ENCODE measurements at regions not wholly inside any gene's neighbourhood (a gene's known extent, or its start where the extent isn't known, plus 50 kb on each side); places are given as distances from the start of the nearest gene placed in this dataset.

DNA sequence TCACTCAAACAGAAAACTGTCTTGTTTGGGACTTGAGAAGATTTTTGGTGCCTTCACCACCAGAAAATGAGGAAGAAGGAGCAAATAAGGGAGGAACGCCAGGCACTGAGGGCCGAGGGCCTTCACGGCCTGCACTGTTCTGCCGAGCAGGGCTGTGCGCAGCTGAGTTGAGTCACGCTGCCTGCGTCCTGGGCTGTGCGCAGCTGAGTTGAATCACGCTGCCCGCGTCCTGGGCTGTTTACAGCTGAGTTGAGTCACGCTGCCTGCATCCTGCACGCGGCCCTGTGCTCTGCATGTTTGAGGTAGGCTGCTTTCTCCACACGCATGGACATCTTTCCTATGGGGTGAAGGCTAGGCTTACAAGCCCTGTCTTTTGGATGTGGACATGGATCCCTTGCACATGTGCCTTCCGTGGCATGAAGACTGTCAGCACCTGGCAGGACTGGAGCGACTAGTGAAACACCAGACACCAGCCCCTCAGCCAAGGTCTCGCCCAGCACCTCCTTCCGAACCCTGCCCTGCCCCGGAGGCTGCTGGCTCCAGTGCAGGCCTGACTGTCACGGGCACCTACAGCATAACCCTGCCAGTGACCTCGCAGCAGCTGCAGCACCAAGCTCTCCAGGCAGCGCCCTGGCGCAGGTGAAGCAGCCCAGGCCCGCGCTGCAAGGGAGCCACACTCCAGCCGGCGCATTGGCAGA, 96.7 kb downstream of the HTR5A start:
- peak; percentile 97 for ATAC-seq
- ChIA-PET CTCF (interaction anchor here (0.9 kb wide), 1 partner anchor 178 kb away, joined by 3 read pairs; no protein-coding TSS in a partner anchor), POLR2A (no interaction called here), RAD21 (ENCODE audit: low non-redundant PET in 1 of 2, low total read pairs in 2 of 2, uncharacterized antibody in 2 of 2, unreplicated experiment in 2 of 2) (no interaction called here)
- H3K4me1 ChIP-seq (ENCODE audit: control insufficient read depth in 1 of 2, insufficient read depth in 2 of 2, low read length in 2 of 2): peaks cover 0 to 12% of the 10 kb centered on the region in 2 experiments; a peak in 3 of 4 replicates
- peak; percentile 72 for DNase-seq (ENCODE audit: low read depth, low spot score)
- no peak overlapping the region for H3K9ac ChIP-seq (ENCODE audit: low read length)
- intact Hi-C loops (cut with micrococcal nuclease): no loop called here
- H3K36me3 ChIP-seq (ENCODE audit: control insufficient read depth in 1 of 2, insufficient read depth in 2 of 2, low read length in 2 of 2): no peaks in the 10 kb centered on the region
- H3K9me3 ChIP-seq (ENCODE audit: control insufficient read depth in 1 of 2, insufficient read depth in 1 of 2, low read depth in 1 of 2, low read length in 2 of 2): no peaks in the 10 kb centered on the region
- peaks cover 12% of the 10 kb centered on the region; the same call in 1 of the 2 replicates for H3K27me3 ChIP-seq (ENCODE audit: insufficient read depth, low read length)
- no peaks in the 10 kb centered on the region for H3K79me2 ChIP-seq (ENCODE audit: insufficient read depth, low read length)
- no peaks in the 10 kb centered on the region for H4K20me1 ChIP-seq (ENCODE audit: insufficient read depth)
- no peak overlapping the region for H2AFZ ChIP-seq (ENCODE audit: low read depth, low read length, poor library complexity, severe bottlenecking)
- no peaks in the 10 kb centered on the region for H3K9me2 ChIP-seq (ENCODE audit: insufficient read depth)
- no peak overlapping the region; the same call in 1 of the 2 replicates for H3K27ac ChIP-seq (ENCODE audit: low read depth, low read length)
- H3K4me2 ChIP-seq (ENCODE audit: low read length): peak overlapping the region; percentile 51
- H3K4me3 ChIP-seq (replicated peaks in 1 of 2; ENCODE audit: low read depth in 1 of 2, low read length in 2 of 2): no peak overlapping the region
- BruUV-seq (replicated peaks): no TSS peak
- TF ChIP-seq, protein P1, sequence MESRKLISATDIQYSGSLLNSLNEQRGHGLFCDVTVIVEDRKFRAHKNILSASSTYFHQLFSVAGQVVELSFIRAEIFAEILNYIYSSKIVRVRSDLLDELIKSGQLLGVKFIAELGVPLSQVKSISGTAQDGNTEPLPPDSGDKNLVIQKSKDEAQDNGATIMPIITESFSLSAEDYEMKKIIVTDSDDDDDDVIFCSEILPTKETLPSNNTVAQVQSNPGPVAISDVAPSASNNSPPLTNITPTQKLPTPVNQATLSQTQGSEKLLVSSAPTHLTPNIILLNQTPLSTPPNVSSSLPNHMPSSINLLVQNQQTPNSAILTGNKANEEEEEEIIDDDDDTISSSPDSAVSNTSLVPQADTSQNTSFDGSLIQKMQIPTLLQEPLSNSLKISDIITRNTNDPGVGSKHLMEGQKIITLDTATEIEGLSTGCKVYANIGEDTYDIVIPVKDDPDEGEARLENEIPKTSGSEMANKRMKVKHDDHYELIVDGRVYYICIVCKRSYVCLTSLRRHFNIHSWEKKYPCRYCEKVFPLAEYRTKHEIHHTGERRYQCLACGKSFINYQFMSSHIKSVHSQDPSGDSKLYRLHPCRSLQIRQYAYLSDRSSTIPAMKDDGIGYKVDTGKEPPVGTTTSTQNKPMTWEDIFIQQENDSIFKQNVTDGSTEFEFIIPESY (IDR thresholded peaks at IDR 0.05; ENCODE audit: extremely low read depth, insufficient replicate concordance, low read length): no peak
- TF ChIP-seq REST (IDR thresholded peaks at IDR 0.05; ENCODE audit: low read depth) (no peak), ZNF274 (IDR thresholded peaks at IDR 0.05; ENCODE audit: low read depth, low read length) (no peak), ATF3 (IDR thresholded peaks at IDR 0.05) (peak; percentile 78), TCF7L2 (IDR thresholded peaks at IDR 0.05; ENCODE audit: borderline replicate concordance, extremely low read depth, insufficient read depth, insufficient read length) (peak; percentile 57), EZH2 (IDR thresholded peaks at IDR 0.05) (no peak), SIN3A (IDR thresholded peaks at IDR 0.05; ENCODE audit: low read depth) (peak; percentile 97), RAD21 (IDR thresholded peaks at IDR 0.05; ENCODE audit: low read depth) (no peak), ELF1 (IDR thresholded peaks at IDR 0.05; ENCODE audit: borderline replicate concordance, low read depth) (no peak), YY1 (IDR thresholded peaks at IDR 0.05; ENCODE audit: extremely low read depth, insufficient replicate concordance, low read depth, low read length) (no peak), POLR2A (IDR thresholded peaks at IDR 0.05; ENCODE audit: borderline replicate concordance, extremely low read depth, insufficient read depth, insufficient read length) (no peak), ZFX (IDR thresholded peaks at IDR 0.05) (0 out of 2 replicates have a peak, but pooled peaks have one; percentile 23), POLR2AphosphoS5 (IDR thresholded peaks at IDR 0.05; ENCODE audit: low read depth, low read length) (peak; percentile 63), EGR1 (IDR thresholded peaks at IDR 0.05; ENCODE audit: low read depth) (no peak), CBX3 (IDR thresholded peaks at IDR 0.05; ENCODE audit: low read depth) (peak; percentile 98), CTCF (IDR thresholded peaks at IDR 0.05 in 2 of 3, conservative IDR thresholded peaks at IDR 0.05 in 1 of 3; ENCODE audit: borderline replicate concordance in 1 of 3, insufficient read depth in 1 of 3, low read depth in 2 of 3, low read length in 2 of 3) (no peak), SRF (IDR thresholded peaks at IDR 0.05; ENCODE audit: low read depth) (peak; percentile 61), FOSL1 (IDR thresholded peaks at IDR 0.05; ENCODE audit: low read depth) (peak; percentile 92), CEBPB (IDR thresholded peaks at IDR 0.05; ENCODE audit: low read depth) (peak; percentile 81), EZH2phosphoT487 (IDR thresholded peaks at IDR 0.05; ENCODE audit: borderline replicate concordance) (no peak)
